ENCODE measurements at regions not wholly inside any gene's neighbourhood (a gene's known extent, or its start where the extent isn't known, plus 50 kb on each side); places are given as distances from the start of the nearest gene placed in this dataset.

- TF ChIP-seq CTCF (IDR thresholded peaks at IDR 0.05) = no peak
- no peak for TF ChIP-seq POLR2A (IDR thresholded peaks at IDR 0.05)
Measured at GRCh38 chr3:64411101-64411500, 185.8 kb upstream of the PRICKLE2 start.
